Gastroesophageal sphincter (tissue), 4 donors: ENCODE measurements at regions not wholly inside any gene's neighbourhood (a gene's known extent, or its start where the extent isn't known, plus 50 kb on each side); places are given as distances from the start of the nearest gene placed in this dataset.

Experiments
- ATAC-seq: fragments of 150-250 bp; one replicate; pipeline ENCODE4 v1.9.1; 2016; ENCODE audit warnings: mild to moderate bottlenecking, moderate library complexity
- H3K27ac ChIP-seq, 4 donors: fragments of 200-600 bp; sonication (generic) in 3 of 4; 1 replicate in 3 of 4; 2 replicates in 1 of 4; pipeline ENCODE4 v1.5.1; 2016 to 2019
- H3K27me3 ChIP-seq: fragments of 200-600 bp; sonication (generic); one replicate; pipeline ENCODE4 v1.5.1; 2019
- H3K36me3 ChIP-seq, 2 donors: fragments of 200-600 bp; sonication (generic); one replicate each; pipeline ENCODE4 v1.5.1; 2019; ENCODE audit warnings: control low read depth in 1 of 2
- H3K4me1 ChIP-seq, 3 donors: fragments of 200-600 bp; sonication (generic); 1 replicate in 2 of 3; 2 replicates in 1 of 3; pipeline ENCODE4 v1.5.1; 2016 to 2019; ENCODE audit warnings: control low read depth in 2 of 3
- H3K4me3 ChIP-seq, 2 donors: fragments of 200-600 bp; sonication (generic); one replicate each; pipeline ENCODE4 v1.5.1; 2019; ENCODE audit warnings: mild to moderate bottlenecking in 1 of 2, moderate library complexity in 1 of 2
- H3K9me3 ChIP-seq, 3 donors: fragments of 200-600 bp; sonication (generic); one replicate each; pipeline ENCODE4 v1.5.1; 2017 to 2019; ENCODE audit warnings: control low read depth in 2 of 3
- CTCF ChIP-seq, 4 experiments: fragments of 200-600 bp in 2 of 4; fragments of 450-650 bp in 2 of 4; sonication (generic) in 1 of 4; IDR thresholded peaks; one replicate each; pipeline ENCODE4 v1.5.1; 2017 to 2019; ENCODE audit warnings: antibody characterized with exemption in 4 of 4, mild to moderate bottlenecking in 2 of 4, moderate library complexity in 2 of 4
- EP300 ChIP-seq: sonication (generic); formaldehyde crosslinking; IDR thresholded peaks from one replicate; pipeline ENCODE4 v1.6.1; 2017; ENCODE audit warnings: antibody characterized with exemption, mild to moderate bottlenecking
- POLR2A ChIP-seq, 2 donors: fragments of 450-650 bp; IDR thresholded peaks; one replicate each; pipeline ENCODE4 v1.6.1; 2017; ENCODE audit warnings: antibody characterized with exemption in 2 of 2, mild to moderate bottlenecking in 2 of 2, moderate library complexity in 1 of 2
- POLR2AphosphoS5 ChIP-seq: sonication (generic); formaldehyde crosslinking; IDR thresholded peaks from one replicate; pipeline ENCODE4 v1.6.1; 2017; ENCODE audit warnings: antibody characterized with exemption
- whole genome bisulfite sequencing, 2 donors: methylation state at CpG; one replicate each; pipeline ENCODE4 v1.1.5; 2018; ENCODE audit warnings: low coverage in 1 of 2; 5-methylcytosine and 5-hydroxymethylcytosine counted together

GRCh38 chr7:50855526-50855925, 72.8 kb upstream of the GRB10 start:
- no peaks in the 10 kb centered on the region for H3K36me3 ChIP-seq
- WGBS, 2 donors = 93 to 100% methylated on average over 2 to 3 of the region's 5 CpGs
- no peak overlapping the region for H3K27ac ChIP-seq
- no peaks in the 10 kb centered on the region for H3K4me1 ChIP-seq
- no peak for TF ChIP-seq POLR2AphosphoS5
- no peak for TF ChIP-seq CTCF (IDR thresholded peaks at IDR 0.05)
- TF ChIP-seq POLR2A (IDR thresholded peaks at IDR 0.05) = no peak
- no peak for TF ChIP-seq EP300
- H3K9me3 ChIP-seq = no peaks in the 10 kb centered on the region
- H3K4me3 ChIP-seq = no peak overlapping the region
- ATAC-seq = no peak
- peaks cover 16% of the 10 kb centered on the region for H3K27me3 ChIP-seq

GRCh38 chr7:50854831-50855230, 72.1 kb upstream of the GRB10 start:
- ATAC-seq = no peak
- no peak overlapping the region for H3K27ac ChIP-seq
- TF ChIP-seq POLR2A (IDR thresholded peaks at IDR 0.05) (no peak), POLR2AphosphoS5 (no peak), EP300 (no peak)
- peaks cover 19% of the 10 kb centered on the region for H3K27me3 ChIP-seq
- H3K4me1 ChIP-seq = no peaks in the 10 kb centered on the region
- no peaks in the 10 kb centered on the region for H3K36me3 ChIP-seq
- 83 to 100% methylated on average over 1 of the region's 3 CpGs for WGBS, 2 donors
- H3K9me3 ChIP-seq = no peaks in the 10 kb centered on the region
- no peak overlapping the region for H3K4me3 ChIP-seq

- ATAC-seq = no peak
- H3K27me3 ChIP-seq = peaks cover 19% of the 10 kb centered on the region
- H3K4me3 ChIP-seq = no peak overlapping the region
- TF ChIP-seq POLR2A (IDR thresholded peaks at IDR 0.05) = no peak
- no peak for TF ChIP-seq CTCF (IDR thresholded peaks at IDR 0.05)
- TF ChIP-seq POLR2AphosphoS5 = no peak
- TF ChIP-seq EP300 = no peak
- no peaks in the 10 kb centered on the region for H3K9me3 ChIP-seq
- H3K27ac ChIP-seq = no peak overlapping the region
- WGBS, 2 donors = 90 to 100% methylated on average over 2 to 3 of the region's 6 CpGs
- H3K36me3 ChIP-seq = no peaks in the 10 kb centered on the region
- H3K4me1 ChIP-seq = no peaks in the 10 kb centered on the region
These were observed 71.6 kb upstream of the GRB10 start for GRCh38 chr7:50854247-50854646.

- peaks cover 14% of the 10 kb centered on the region for H3K27me3 ChIP-seq
- H3K4me3 ChIP-seq = no peak overlapping the region
- ATAC-seq = no peak
- H3K9me3 ChIP-seq = no peaks in the 10 kb centered on the region
- H3K4me1 ChIP-seq = no peaks in the 10 kb centered on the region
- no peak for TF ChIP-seq POLR2A (IDR thresholded peaks at IDR 0.05)
- no peak for TF ChIP-seq POLR2AphosphoS5
- TF ChIP-seq CTCF (IDR thresholded peaks at IDR 0.05) = no peak
- TF ChIP-seq EP300 = no peak
- WGBS, 2 donors = 62% methylated on average over 4 of the region's 4 CpGs; no CpG with 5 or more reads in 1 of the 2 donors
- no peak overlapping the region for H3K27ac ChIP-seq
- H3K36me3 ChIP-seq = no peaks in the 10 kb centered on the region
These were observed 70.6 kb upstream of the GRB10 start for GRCh38 chr7:50853311-50853710.

- no peak for TF ChIP-seq EP300
- TF ChIP-seq POLR2AphosphoS5 = no peak
- no peaks in the 10 kb centered on the region for H3K4me1 ChIP-seq
- H3K4me3 ChIP-seq = no peak overlapping the region
- H3K27me3 ChIP-seq = peaks cover 12% of the 10 kb centered on the region
- no peak overlapping the region for H3K27ac ChIP-seq
- no peaks in the 10 kb centered on the region for H3K36me3 ChIP-seq
- no peak for ATAC-seq
- H3K9me3 ChIP-seq = no peaks in the 10 kb centered on the region
These were observed 70.2 kb upstream of the GRB10 start for GRCh38 chr7:50852901-50853300.

- peaks cover 7% of the 10 kb centered on the region for H3K27me3 ChIP-seq
- no peak for TF ChIP-seq POLR2A (IDR thresholded peaks at IDR 0.05)
- H3K9me3 ChIP-seq = no peaks in the 10 kb centered on the region
- no peak for ATAC-seq
- no peak overlapping the region for H3K27ac ChIP-seq
- H3K36me3 ChIP-seq = no peaks in the 10 kb centered on the region
- H3K4me1 ChIP-seq = no peaks in the 10 kb centered on the region
- WGBS, 2 donors = 57 to 71% methylated on average over 3 of the region's 6 CpGs
- no peak overlapping the region for H3K4me3 ChIP-seq
These were observed 69.2 kb upstream of the GRB10 start for GRCh38 chr7:50851891-50852290.
